ENCODE measurements at regions not wholly inside any gene's neighbourhood (a gene's known extent, or its start where the extent isn't known, plus 50 kb on each side); places are given as distances from the start of the nearest gene placed in this dataset.
"Not testable (repeated sequence)": the region's sequence is repeated elsewhere in the genome, so short reads cannot be mapped to it uniquely, and the experiment has no call there.

DNA sequence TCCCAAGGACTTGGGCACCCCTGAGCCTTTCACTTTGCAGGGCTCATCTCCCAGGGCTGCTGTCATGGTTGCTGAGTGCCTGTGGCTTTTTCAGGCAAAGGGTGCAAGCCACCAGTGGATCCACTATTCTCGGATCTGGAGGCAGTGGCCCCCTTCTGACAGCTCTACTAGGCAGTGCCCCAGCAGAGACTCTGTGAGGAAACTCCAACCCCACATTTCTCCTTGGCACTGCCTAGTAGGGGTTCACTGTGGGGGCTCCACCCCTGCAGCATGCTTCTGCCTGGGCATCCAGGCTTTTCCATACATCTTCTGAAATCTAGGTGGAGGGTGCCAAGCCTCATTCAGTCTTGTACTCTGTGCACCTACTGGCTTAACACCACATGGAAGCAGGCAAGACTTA is 675.0 kb upstream of the MBL2 start:
- TF ChIP-seq, protein P1, sequence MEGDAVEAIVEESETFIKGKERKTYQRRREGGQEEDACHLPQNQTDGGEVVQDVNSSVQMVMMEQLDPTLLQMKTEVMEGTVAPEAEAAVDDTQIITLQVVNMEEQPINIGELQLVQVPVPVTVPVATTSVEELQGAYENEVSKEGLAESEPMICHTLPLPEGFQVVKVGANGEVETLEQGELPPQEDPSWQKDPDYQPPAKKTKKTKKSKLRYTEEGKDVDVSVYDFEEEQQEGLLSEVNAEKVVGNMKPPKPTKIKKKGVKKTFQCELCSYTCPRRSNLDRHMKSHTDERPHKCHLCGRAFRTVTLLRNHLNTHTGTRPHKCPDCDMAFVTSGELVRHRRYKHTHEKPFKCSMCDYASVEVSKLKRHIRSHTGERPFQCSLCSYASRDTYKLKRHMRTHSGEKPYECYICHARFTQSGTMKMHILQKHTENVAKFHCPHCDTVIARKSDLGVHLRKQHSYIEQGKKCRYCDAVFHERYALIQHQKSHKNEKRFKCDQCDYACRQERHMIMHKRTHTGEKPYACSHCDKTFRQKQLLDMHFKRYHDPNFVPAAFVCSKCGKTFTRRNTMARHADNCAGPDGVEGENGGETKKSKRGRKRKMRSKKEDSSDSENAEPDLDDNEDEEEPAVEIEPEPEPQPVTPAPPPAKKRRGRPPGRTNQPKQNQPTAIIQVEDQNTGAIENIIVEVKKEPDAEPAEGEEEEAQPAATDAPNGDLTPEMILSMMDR (IDR thresholded peaks at IDR 0.05): no peak
- Histone ChIP-seq H3K4me1 (no peaks in the 10 kb centered on the region), H3K9me3 (no peaks in the 10 kb centered on the region), H3K27me3 (no peaks in the 10 kb centered on the region), H3K36me3 (no peaks in the 10 kb centered on the region), H3K4me3 (no peak overlapping the region), H3K27ac (no peak overlapping the region)
- no peak for DNase-seq (ENCODE audit: low spot score)

DNA sequence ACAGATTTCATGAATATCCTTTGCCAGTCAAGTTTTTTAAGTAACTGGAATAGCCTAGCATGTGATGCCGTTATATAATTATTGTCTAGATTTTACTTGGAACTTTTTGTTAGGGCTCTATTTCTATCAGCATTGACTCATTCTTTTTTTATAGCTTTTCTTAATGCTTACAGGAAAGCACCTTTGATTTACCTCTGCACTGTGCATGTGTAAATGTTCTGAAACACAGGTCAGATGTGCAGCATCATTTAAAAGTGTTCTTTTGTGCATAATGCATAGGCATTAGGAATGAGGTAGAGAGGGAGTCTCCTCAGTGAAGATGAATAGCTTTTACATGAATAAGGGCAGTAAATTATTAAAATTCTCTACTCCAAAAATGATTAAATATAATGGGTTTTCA is 669.3 kb upstream of the MBL2 start:
- TF ChIP-seq, protein P1 (IDR thresholded peaks at IDR 0.05): no peak
- Histone ChIP-seq H3K36me3 (no peaks in the 10 kb centered on the region), H3K27me3 (no peaks in the 10 kb centered on the region), H3K9me3 (no peaks in the 10 kb centered on the region), H3K27ac (no peak overlapping the region), H3K4me3 (no peak overlapping the region), H3K4me1 (no peaks in the 10 kb centered on the region)
- DNase-seq (ENCODE audit: low spot score): no peak

DNA sequence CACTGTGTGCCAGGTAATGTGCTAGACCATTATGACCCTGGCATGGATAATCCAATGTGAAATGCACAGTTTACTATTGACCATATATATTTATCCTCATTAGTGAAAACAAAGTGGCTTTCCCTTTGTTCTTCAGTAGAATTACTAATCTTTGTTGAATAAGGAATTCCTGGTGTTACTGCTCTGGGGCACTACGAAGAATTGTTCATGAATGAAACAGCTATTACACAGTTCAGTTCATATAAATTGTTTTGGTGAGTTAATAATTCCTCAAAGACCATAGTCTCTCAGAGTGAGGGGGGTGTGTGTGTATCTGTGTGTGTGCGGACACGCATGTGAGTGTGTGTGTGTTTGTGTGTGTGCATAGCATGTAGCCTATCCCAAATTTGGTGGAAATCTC is 668.0 kb upstream of the MBL2 start:
- Histone ChIP-seq H3K36me3 (no peaks in the 10 kb centered on the region), H3K4me3 (no peak overlapping the region), H3K27ac (no peak overlapping the region), H3K9me3 (no peaks in the 10 kb centered on the region), H3K4me1 (no peaks in the 10 kb centered on the region), H3K27me3 (no peaks in the 10 kb centered on the region)
- TF ChIP-seq, protein P1 (IDR thresholded peaks at IDR 0.05): no peak
- DNase-seq (ENCODE audit: low spot score): no peak

DNA sequence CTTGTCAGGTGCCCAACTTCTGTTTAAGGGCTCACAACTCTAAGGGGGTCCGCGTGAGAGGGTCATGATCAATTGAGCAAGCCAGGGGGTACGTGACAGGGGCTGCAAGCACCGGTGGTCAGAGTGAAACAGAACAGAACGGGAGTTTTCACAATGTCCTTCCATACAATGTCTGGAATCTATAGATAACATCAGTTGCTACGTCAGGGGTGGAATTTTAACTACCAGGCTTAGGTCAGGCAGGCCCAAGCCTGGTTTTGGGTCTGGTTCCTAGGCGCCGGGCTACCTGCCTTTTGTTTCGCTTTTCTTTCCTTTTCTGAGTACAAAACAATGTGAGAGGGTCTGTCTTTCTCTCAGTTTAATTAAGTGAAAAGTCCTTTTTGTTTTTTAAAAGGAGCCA is 666.5 kb upstream of the MBL2 start:
- H3K4me3 ChIP-seq; H3K27ac ChIP-seq; H3K36me3 ChIP-seq; H3K27me3 ChIP-seq; DNase-seq (ENCODE audit: low spot score); H3K4me1 ChIP-seq; H3K9me3 ChIP-seq: not testable (repeated sequence)

DNA sequence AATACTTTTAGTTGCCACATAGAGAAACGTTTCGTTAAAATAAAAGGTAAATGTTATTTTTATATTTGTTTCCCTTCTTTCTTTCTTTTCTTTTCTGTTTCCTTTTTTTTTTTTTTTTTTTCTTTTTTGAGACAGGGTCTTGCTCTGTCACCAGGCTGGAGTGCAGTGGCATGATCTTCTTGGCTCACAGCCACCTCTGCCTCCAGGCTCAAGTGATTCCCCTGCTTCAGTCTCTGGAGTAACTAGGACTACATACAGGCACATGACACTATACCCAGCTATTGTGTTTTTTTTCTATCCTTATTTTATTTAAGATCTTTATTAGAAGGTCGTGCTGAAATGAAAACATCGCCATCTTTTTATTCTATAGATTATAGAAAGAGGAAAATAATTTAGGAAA is 661.8 kb upstream of the MBL2 start:
- TF ChIP-seq, protein P1 (IDR thresholded peaks at IDR 0.05): no peak
- no peaks in the 10 kb centered on the region for H3K27me3 ChIP-seq
- no peaks in the 10 kb centered on the region for H3K36me3 ChIP-seq
- no peak overlapping the region for H3K27ac ChIP-seq
- no peaks in the 10 kb centered on the region for H3K4me1 ChIP-seq
- H3K9me3 ChIP-seq: no peaks in the 10 kb centered on the region
- no peak overlapping the region for H3K4me3 ChIP-seq
- no peak for DNase-seq (ENCODE audit: low spot score)

DNA sequence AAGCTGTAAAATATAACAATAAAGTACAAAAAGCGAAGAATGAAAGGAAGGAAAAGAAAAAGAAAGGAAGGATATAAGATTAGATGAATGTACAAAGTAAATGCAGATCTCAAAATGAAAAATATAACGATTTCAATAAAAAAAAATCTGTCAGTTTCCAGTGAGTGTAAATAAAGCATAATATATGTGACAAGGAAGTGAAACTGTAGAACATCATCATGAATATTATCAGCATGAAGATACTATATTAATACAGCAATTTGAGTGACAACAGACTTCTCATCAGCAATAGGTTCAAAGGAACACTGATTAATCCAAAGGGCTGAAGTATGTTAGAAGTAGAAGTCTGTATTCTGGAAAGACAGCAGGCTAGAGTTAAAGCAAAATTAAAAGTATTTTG is 659.5 kb upstream of the MBL2 start:
- no peaks in the 10 kb centered on the region for H3K27me3 ChIP-seq
- H3K4me3 ChIP-seq: no peak overlapping the region
- TF ChIP-seq, protein P1 (IDR thresholded peaks at IDR 0.05): no peak
- H3K9me3 ChIP-seq: no peaks in the 10 kb centered on the region
- DNase-seq (ENCODE audit: low spot score): no peak
- no peak overlapping the region for H3K27ac ChIP-seq
- H3K36me3 ChIP-seq: no peaks in the 10 kb centered on the region
- no peaks in the 10 kb centered on the region for H3K4me1 ChIP-seq

Data from right atrium auricular region (tissue), 2 donors.